ENCODE measurements at regions not wholly inside any gene's neighbourhood (a gene's known extent, or its start where the extent isn't known, plus 50 kb on each side); places are given as distances from the start of the nearest gene placed in this dataset.

DNA sequence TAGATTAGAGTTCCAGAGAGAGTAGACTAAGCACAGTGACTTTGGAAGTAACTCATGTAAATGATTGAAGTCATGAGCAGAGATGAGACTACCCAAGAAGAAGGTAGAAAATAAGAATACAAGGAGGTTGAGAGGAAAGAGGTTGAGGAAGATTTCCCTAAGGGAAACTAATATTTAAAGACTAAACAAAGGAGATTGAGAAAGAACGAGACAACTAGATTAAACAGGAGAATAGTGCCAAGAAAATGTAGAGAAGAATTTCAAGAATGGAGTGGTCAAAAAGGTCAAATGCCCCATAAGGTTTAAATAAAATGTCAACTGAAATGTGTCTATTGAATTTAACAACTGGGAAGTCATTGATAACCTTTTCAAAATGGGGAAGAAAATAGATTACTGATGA lies 59.0 kb downstream of the RPS29 start:
- TF ChIP-seq, protein P1, sequence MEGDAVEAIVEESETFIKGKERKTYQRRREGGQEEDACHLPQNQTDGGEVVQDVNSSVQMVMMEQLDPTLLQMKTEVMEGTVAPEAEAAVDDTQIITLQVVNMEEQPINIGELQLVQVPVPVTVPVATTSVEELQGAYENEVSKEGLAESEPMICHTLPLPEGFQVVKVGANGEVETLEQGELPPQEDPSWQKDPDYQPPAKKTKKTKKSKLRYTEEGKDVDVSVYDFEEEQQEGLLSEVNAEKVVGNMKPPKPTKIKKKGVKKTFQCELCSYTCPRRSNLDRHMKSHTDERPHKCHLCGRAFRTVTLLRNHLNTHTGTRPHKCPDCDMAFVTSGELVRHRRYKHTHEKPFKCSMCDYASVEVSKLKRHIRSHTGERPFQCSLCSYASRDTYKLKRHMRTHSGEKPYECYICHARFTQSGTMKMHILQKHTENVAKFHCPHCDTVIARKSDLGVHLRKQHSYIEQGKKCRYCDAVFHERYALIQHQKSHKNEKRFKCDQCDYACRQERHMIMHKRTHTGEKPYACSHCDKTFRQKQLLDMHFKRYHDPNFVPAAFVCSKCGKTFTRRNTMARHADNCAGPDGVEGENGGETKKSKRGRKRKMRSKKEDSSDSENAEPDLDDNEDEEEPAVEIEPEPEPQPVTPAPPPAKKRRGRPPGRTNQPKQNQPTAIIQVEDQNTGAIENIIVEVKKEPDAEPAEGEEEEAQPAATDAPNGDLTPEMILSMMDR (IDR thresholded peaks at IDR 0.05; ENCODE audit: extremely low read depth, missing control alignments), result no peak
- DNase-seq (ENCODE audit: low spot score), result no peak

DNA sequence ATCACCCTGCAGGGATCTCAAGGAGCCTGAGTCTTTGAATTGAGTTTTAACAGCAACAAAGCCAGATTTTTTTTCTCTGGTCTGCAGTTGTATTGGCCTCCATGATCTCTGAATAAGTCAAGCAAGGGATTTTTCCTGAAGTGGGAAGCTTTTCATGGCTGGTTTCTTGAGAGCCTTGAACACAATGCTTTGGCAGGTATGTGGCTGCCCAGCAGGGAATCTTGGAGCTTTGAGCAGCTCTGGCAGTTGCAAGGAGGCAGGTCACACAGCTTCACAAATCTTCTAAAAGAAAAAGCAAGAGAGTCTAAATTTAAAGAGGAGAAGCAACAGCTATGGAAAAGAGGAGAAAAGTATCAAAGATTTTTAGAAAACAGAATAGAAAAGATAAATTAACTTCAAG lies 60.1 kb downstream of the RPS29 start:
- DNase-seq (ENCODE audit: low spot score), result no peak

DNA sequence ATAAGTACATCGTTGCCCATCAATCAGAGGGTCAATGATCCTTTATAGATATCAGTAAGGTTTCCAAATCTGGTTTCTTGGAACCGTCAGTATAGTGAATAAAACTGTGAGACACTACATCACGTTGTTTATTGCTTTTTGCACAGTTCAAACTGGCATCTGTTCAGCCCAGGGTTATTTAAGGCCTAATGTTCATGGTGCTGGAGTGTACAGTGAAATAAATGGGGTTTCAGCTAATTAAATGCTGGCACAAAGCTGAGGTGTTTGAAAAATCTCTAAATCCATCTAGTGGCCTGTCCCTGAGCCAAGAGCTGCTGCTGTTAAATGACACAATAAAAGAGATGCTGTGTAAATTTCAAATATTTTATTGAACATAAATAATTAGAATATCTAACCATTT lies 69.9 kb downstream of the RPS29 start:
- no peak for DNase-seq (ENCODE audit: low spot score)
- TF ChIP-seq, protein P1 (IDR thresholded peaks at IDR 0.05; ENCODE audit: extremely low read depth, missing control alignments), result no peak

More for the DNA sequence above, 60.1 kb downstream of the RPS29 start:
- TF ChIP-seq, protein P1 (IDR thresholded peaks at IDR 0.05; ENCODE audit: extremely low read depth, missing control alignments), result no peak

DNA sequence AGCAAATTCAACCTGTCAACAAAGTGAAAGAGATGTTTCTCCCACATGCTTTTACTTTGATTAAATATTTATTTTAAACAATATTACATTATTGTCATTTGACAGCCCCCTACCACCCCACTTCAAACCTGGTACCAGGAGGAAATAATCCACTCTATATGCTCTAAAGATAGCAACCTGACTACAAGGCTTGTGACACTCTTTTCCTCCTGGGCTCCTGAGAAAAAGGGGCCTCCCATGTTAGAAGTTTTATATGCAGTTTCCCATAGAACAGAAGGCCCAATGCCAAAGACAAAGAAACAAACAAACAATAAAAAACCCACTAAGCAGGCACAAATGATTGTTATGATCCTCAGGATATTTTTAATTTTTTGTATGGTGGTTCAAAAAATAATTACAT lies 73.6 kb downstream of the RPS29 start:
- TF ChIP-seq, protein P1 (IDR thresholded peaks at IDR 0.05; ENCODE audit: extremely low read depth, missing control alignments), result no peak
- DNase-seq (ENCODE audit: low spot score), result no peak

DNA sequence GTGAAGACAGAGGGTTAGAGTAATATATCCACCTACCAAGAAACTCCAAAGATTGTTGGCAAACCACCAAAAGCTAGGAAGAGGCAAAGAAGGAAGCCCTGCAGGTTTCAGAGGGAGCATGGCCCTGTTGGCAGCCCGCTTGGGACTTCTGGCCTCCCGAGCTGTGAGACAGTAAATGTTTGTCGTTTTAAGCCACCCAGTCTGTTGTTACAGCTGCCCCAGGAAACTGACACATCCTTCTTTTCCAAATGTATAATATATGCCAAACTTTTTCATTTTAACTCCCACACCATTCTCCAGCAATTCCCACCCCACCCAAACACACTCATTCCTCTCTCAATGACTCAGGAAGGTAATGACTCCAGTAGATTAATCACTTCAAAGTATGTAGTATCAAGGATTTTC lies 74.0 kb downstream of the RPS29 start:
- DNase-seq (ENCODE audit: low spot score), result no peak
- TF ChIP-seq, protein P1 (IDR thresholded peaks at IDR 0.05; ENCODE audit: extremely low read depth, missing control alignments), result no peak

DNA sequence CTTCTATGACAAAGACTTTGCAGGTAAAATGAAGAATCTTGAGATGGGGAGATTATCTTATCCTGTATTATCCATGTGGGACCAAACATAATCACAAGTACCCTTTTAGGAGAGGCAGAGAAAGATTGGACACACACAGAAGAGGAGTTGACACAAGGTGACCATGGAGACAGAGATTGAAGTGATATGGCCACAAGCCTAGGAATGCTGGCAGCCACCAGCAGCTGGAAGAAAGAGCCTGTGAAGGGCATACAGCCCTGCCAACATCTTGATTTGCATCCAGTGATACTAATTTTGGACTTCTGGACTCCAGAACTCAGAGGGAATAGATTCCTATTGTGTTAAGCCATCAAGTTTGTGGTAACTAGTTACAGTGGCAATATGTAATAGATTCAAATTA lies 78.1 kb downstream of the RPS29 start:
- DNase-seq (ENCODE audit: low spot score), result no peak
- TF ChIP-seq, protein P1 (IDR thresholded peaks at IDR 0.05; ENCODE audit: extremely low read depth, missing control alignments), result no peak

DNA sequence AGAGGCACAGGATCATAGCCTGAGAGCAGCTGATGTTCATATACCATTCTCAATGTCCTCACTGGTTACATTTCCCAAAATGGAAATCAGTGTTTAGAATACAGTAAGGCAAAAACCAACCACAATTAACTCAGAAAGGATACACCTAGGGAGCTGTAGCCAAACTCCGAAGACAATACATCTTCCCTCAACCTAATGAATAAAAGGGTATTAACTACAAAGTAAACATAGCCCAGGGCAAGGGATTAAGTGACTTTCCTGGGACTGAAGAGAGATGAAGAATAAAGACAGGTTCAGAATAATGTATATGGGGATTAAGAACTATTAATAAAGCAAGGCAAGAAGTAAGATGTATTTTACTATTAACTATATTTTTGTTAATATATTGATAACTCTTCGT lies 79.5 kb downstream of the RPS29 start:
- TF ChIP-seq, protein P1 (IDR thresholded peaks at IDR 0.05; ENCODE audit: extremely low read depth, missing control alignments), result no peak
- DNase-seq (ENCODE audit: low spot score), result no peak

Data from GM20000 (cell line).